ENCODE measurements at regions not wholly inside any gene's neighbourhood (a gene's known extent, or its start where the extent isn't known, plus 50 kb on each side); places are given as distances from the start of the nearest gene placed in this dataset.

- H3K36me3 ChIP-seq (ENCODE audit: insufficient read depth) = no peaks in the 10 kb centered on the region
- no peak overlapping the region for H3K4me3 ChIP-seq (ENCODE audit: low read depth, low read length)
- no peaks in the 10 kb centered on the region for H3K4me1 ChIP-seq (ENCODE audit: insufficient read depth)
- DNase-seq (ENCODE audit: extremely low spot score) = no peak
- H3K27ac ChIP-seq (ENCODE audit: low read depth) = no peak overlapping the region
Observed at GRCh38 chr10:43796781-43797180, 148.1 kb upstream of the ZNF32 start.

- 95% methylated on average over 4 of the region's 4 CpGs for WGBS
- no peak for DNase-seq (ENCODE audit: extremely low spot score)
- no peak overlapping the region for H3K4me3 ChIP-seq (ENCODE audit: low read depth, low read length)
- no peaks in the 10 kb centered on the region for H3K36me3 ChIP-seq (ENCODE audit: insufficient read depth)
- H3K27ac ChIP-seq (ENCODE audit: low read depth) = no peak overlapping the region
- no peaks in the 10 kb centered on the region for H3K4me1 ChIP-seq (ENCODE audit: insufficient read depth)
Observed at GRCh38 chr10:43795639-43796038, 147.0 kb upstream of the ZNF32 start.

- Histone ChIP-seq H3K4me1 (ENCODE audit: insufficient read depth) (no peaks in the 10 kb centered on the region), H3K27ac (ENCODE audit: low read depth) (no peak overlapping the region), H3K36me3 (ENCODE audit: insufficient read depth) (no peaks in the 10 kb centered on the region), H3K4me3 (ENCODE audit: low read depth, low read length) (no peak overlapping the region)
- DNase-seq (ENCODE audit: extremely low spot score) = no peak
Observed at GRCh38 chr10:43795093-43795492, 146.4 kb upstream of the ZNF32 start.

GRCh38 chr10:43794181-43794815, 145.6 kb upstream of the ZNF32 start:
- peak; percentile 36 for DNase-seq (ENCODE audit: extremely low spot score)
- no peak overlapping the region for H3K4me3 ChIP-seq (ENCODE audit: low read depth, low read length)
- H3K4me1 ChIP-seq (ENCODE audit: insufficient read depth) = no peaks in the 10 kb centered on the region
- whole genome bisulfite sequencing = 47% methylated on average over 9 of the region's 9 CpGs
- no peak overlapping the region for H3K27ac ChIP-seq (ENCODE audit: low read depth)
- H3K36me3 ChIP-seq (ENCODE audit: insufficient read depth) = no peaks in the 10 kb centered on the region

- H3K4me3 ChIP-seq (ENCODE audit: low read depth, low read length) = no peak overlapping the region
- H3K4me1 ChIP-seq (ENCODE audit: insufficient read depth) = no peaks in the 10 kb centered on the region
- WGBS = 89% methylated on average over 6 of the region's 6 CpGs
- DNase-seq (ENCODE audit: extremely low spot score) = no peak
- H3K36me3 ChIP-seq (ENCODE audit: insufficient read depth) = no peaks in the 10 kb centered on the region
- H3K27ac ChIP-seq (ENCODE audit: low read depth) = no peak overlapping the region
Observed at GRCh38 chr10:43793704-43794103, 145.0 kb upstream of the ZNF32 start.

GRCh38 chr10:43790147-43790546, 141.5 kb upstream of the ZNF32 start:
- H3K36me3 ChIP-seq (ENCODE audit: insufficient read depth) = no peaks in the 10 kb centered on the region
- H3K4me3 ChIP-seq (ENCODE audit: low read depth, low read length) = no peak overlapping the region
- 95% methylated on average over 11 of the region's 11 CpGs for WGBS
- H3K27ac ChIP-seq (ENCODE audit: low read depth) = no peak overlapping the region
- H3K4me1 ChIP-seq (ENCODE audit: insufficient read depth) = no peaks in the 10 kb centered on the region
- no peak for DNase-seq (ENCODE audit: extremely low spot score)

GRCh38 chr10:43785252-43785651, 136.6 kb upstream of the ZNF32 start:
- no peak for DNase-seq (ENCODE audit: extremely low spot score)
- peaks cover 1% of the 10 kb centered on the region for H3K4me1 ChIP-seq (ENCODE audit: insufficient read depth)
- H3K27ac ChIP-seq (ENCODE audit: low read depth) = no peak overlapping the region
- no peak overlapping the region for H3K4me3 ChIP-seq (ENCODE audit: low read depth, low read length)
- WGBS = 88% methylated on average over 2 of the region's 2 CpGs
- H3K36me3 ChIP-seq (ENCODE audit: insufficient read depth) = no peaks in the 10 kb centered on the region

GRCh38 chr10:43782814-43783213, 134.1 kb upstream of the ZNF32 start:
- H3K36me3 ChIP-seq (ENCODE audit: insufficient read depth) = no peaks in the 10 kb centered on the region
- WGBS = 96% methylated on average over 6 of the region's 6 CpGs
- no peak for DNase-seq (ENCODE audit: extremely low spot score)
- no peak overlapping the region for H3K27ac ChIP-seq (ENCODE audit: low read depth)
- H3K4me3 ChIP-seq (ENCODE audit: low read depth, low read length) = no peak overlapping the region
- peaks cover 1% of the 10 kb centered on the region for H3K4me1 ChIP-seq (ENCODE audit: insufficient read depth)

GRCh38 chr10:43781480-43782361, 133.0 kb upstream of the ZNF32 start:
- peaks cover 1% of the 10 kb centered on the region for H3K4me1 ChIP-seq (ENCODE audit: insufficient read depth)
- H3K36me3 ChIP-seq (ENCODE audit: insufficient read depth) = no peaks in the 10 kb centered on the region
- 78% methylated on average over 6 of the region's 6 CpGs for WGBS
- no peak for DNase-seq (ENCODE audit: extremely low spot score)
- H3K4me3 ChIP-seq (ENCODE audit: low read depth, low read length) = no peak overlapping the region
- H3K27ac ChIP-seq (ENCODE audit: low read depth) = no peak overlapping the region

- Histone ChIP-seq H3K4me3 (ENCODE audit: low read depth, low read length) (no peak overlapping the region), H3K4me1 (ENCODE audit: insufficient read depth) (peaks cover 1% of the 10 kb centered on the region), H3K27ac (ENCODE audit: low read depth) (no peak overlapping the region), H3K36me3 (ENCODE audit: insufficient read depth) (no peaks in the 10 kb centered on the region)
- WGBS = 81% methylated on average over 4 of the region's 4 CpGs
- DNase-seq (ENCODE audit: extremely low spot score) = no peak
Observed at GRCh38 chr10:43778571-43778970, 129.9 kb upstream of the ZNF32 start.

- WGBS = 81% methylated on average over 12 of the region's 12 CpGs
- H3K36me3 ChIP-seq (ENCODE audit: insufficient read depth) = no peaks in the 10 kb centered on the region
- no peak for DNase-seq (ENCODE audit: extremely low spot score)
- H3K27ac ChIP-seq (ENCODE audit: low read depth) = no peak overlapping the region
- no peaks in the 10 kb centered on the region for H3K4me1 ChIP-seq (ENCODE audit: insufficient read depth)
- H3K4me3 ChIP-seq (ENCODE audit: low read depth, low read length) = no peak overlapping the region
Observed at GRCh38 chr10:43775384-43775783, 126.7 kb upstream of the ZNF32 start.

- WGBS = 73% methylated on average over 5 of the region's 5 CpGs
- no peak overlapping the region for H3K4me3 ChIP-seq (ENCODE audit: low read depth, low read length)
- H3K27ac ChIP-seq (ENCODE audit: low read depth) = no peak overlapping the region
- H3K36me3 ChIP-seq (ENCODE audit: insufficient read depth) = no peaks in the 10 kb centered on the region
- DNase-seq (ENCODE audit: extremely low spot score) = no peak
- H3K4me1 ChIP-seq (ENCODE audit: insufficient read depth) = no peaks in the 10 kb centered on the region
Observed at GRCh38 chr10:43774234-43774769, 125.6 kb upstream of the ZNF32 start.

GRCh38 chr10:43773736-43774135, 125.1 kb upstream of the ZNF32 start:
- H3K36me3 ChIP-seq (ENCODE audit: insufficient read depth) = no peaks in the 10 kb centered on the region
- no peak overlapping the region for H3K4me3 ChIP-seq (ENCODE audit: low read depth, low read length)
- no peak for DNase-seq (ENCODE audit: extremely low spot score)
- no peak overlapping the region for H3K27ac ChIP-seq (ENCODE audit: low read depth)
- H3K4me1 ChIP-seq (ENCODE audit: insufficient read depth) = no peaks in the 10 kb centered on the region
- 68% methylated on average over 1 of the region's 1 CpG for WGBS

GRCh38 chr10:43772171-43772570, 123.5 kb upstream of the ZNF32 start:
- DNase-seq (ENCODE audit: extremely low spot score) = no peak

More at GRCh38 chr10:43772171-43772570, 123.5 kb upstream of the ZNF32 start:
- WGBS = 86% methylated on average over 2 of the region's 2 CpGs
- H3K36me3 ChIP-seq (ENCODE audit: insufficient read depth) = no peaks in the 10 kb centered on the region
- no peak overlapping the region for H3K4me3 ChIP-seq (ENCODE audit: low read depth, low read length)
- H3K27ac ChIP-seq (ENCODE audit: low read depth) = no peak overlapping the region
- H3K4me1 ChIP-seq (ENCODE audit: insufficient read depth) = no peaks in the 10 kb centered on the region
